Pulmonary artery endothelial cell (primary cell): ENCODE measurements at regions not wholly inside any gene's neighbourhood (a gene's known extent, or its start where the extent isn't known, plus 50 kb on each side); places are given as distances from the start of the nearest gene placed in this dataset.
A peak's percentile ranks its signal among the peaks of the same experiment; 100 is the strongest.
"Not testable (repeated sequence)": the region's sequence is repeated elsewhere in the genome, so short reads cannot be mapped to it uniquely, and the experiment has no call there.

Experiments
- DNase-seq: peaks from one replicate; pipeline ENCODE4 v3.0.0-alpha.2; 2011; ENCODE audit warnings: low read depth, low spot score

GRCh38 chr2:149761611-149762010 lies 174.0 kb upstream of the MMADHC start:
- DNase-seq, result no peak

- not testable (repeated sequence) for DNase-seq
Observed at GRCh38 chr2:149759382-149759781, 171.8 kb upstream of the MMADHC start.

GRCh38 chr2:149754722-149755121 lies 167.1 kb upstream of the MMADHC start:
- not testable (repeated sequence) for DNase-seq

GRCh38 chr2:149747456-149747855 lies 159.9 kb upstream of the MMADHC start:
- DNase-seq, result no peak

- DNase-seq, result no peak
Observed at GRCh38 chr2:149745396-149746230, 158.0 kb upstream of the MMADHC start.

- no peak for DNase-seq
Observed at GRCh38 chr2:149744865-149745264, 157.3 kb upstream of the MMADHC start.

GRCh38 chr2:149743842-149744448 lies 156.4 kb upstream of the MMADHC start:
- DNase-seq, result no peak

- no peak for DNase-seq
Observed at GRCh38 chr2:149741646-149742045, 154.1 kb upstream of the MMADHC start.

GRCh38 chr2:149740490-149740889 lies 152.9 kb upstream of the MMADHC start:
- DNase-seq, result no peak

- no peak for DNase-seq
Observed at GRCh38 chr2:149739883-149740265, 152.3 kb upstream of the MMADHC start.

GRCh38 chr2:149739171-149739882 lies 151.8 kb upstream of the MMADHC start:
- DNase-seq, result no peak

GRCh38 chr2:149738767-149739166 lies 151.2 kb upstream of the MMADHC start:
- no peak for DNase-seq

GRCh38 chr2:149737896-149738295 lies 150.3 kb upstream of the MMADHC start:
- no peak for DNase-seq

GRCh38 chr2:149735237-149735958 lies 147.8 kb upstream of the MMADHC start:
- DNase-seq, result peak; percentile 69

- DNase-seq, result peak; percentile 86
Observed at GRCh38 chr2:149733936-149734685, 146.5 kb upstream of the MMADHC start.

- DNase-seq, result no peak
Observed at GRCh38 chr2:149732730-149733290, 145.2 kb upstream of the MMADHC start.

- DNase-seq, result no peak
Observed at GRCh38 chr2:149732001-149732685, 144.6 kb upstream of the MMADHC start.

GRCh38 chr2:149731079-149731478 lies 143.5 kb upstream of the MMADHC start:
- DNase-seq, result no peak

GRCh38 chr2:149729586-149729985 lies 142.0 kb upstream of the MMADHC start:
- DNase-seq, result no peak

GRCh38 chr2:149727927-149728326 lies 140.4 kb upstream of the MMADHC start:
- DNase-seq, result no peak
